Trophoblast cell (in vitro differentiated cells and primary cell): ENCODE measurements at regions not wholly inside any gene's neighbourhood (a gene's known extent, or its start where the extent isn't known, plus 50 kb on each side); places are given as distances from the start of the nearest gene placed in this dataset.

Source experiments
- DNase-seq, 2 donors: peaks; one replicate each; pipeline ENCODE4 v3.0.0-alpha.2; 2016
- H2AFZ ChIP-seq: 2 replicates; pipeline ENCODE4 v1.6.1; 2013; ENCODE audit warnings: low read length, moderate library complexity, mild to moderate bottlenecking; ENCODE audit not compliant: insufficient read depth, poor library complexity
- H2AK5ac ChIP-seq: 2 replicates; pipeline ENCODE4 v1.6.1; 2013; ENCODE audit warnings: mild to moderate bottlenecking, low read length
- H2BK120ac ChIP-seq: 2 replicates; pipeline ENCODE4 v1.6.1; 2013; ENCODE audit warnings: low read length, mild to moderate bottlenecking, moderate library complexity; ENCODE audit not compliant: insufficient read depth, poor library complexity
- H2BK12ac ChIP-seq: 2 replicates; pipeline ENCODE4 v1.6.1; 2013; ENCODE audit warnings: mild to moderate bottlenecking, low read length, moderate library complexity
- H2BK5ac ChIP-seq: 2 replicates; pipeline ENCODE4 v1.6.1; 2013; ENCODE audit warnings: low read length, low read depth, moderate library complexity, mild to moderate bottlenecking; ENCODE audit not compliant: poor library complexity
- H3K14ac ChIP-seq: 2 replicates; pipeline ENCODE4 v1.6.1; 2013; ENCODE audit warnings: mild to moderate bottlenecking, low read length
- H3K18ac ChIP-seq: 2 replicates; pipeline ENCODE4 v1.6.1; 2013; ENCODE audit warnings: mild to moderate bottlenecking, low read length
- H3K23ac ChIP-seq: 2 replicates; pipeline ENCODE4 v1.6.1; 2013; ENCODE audit warnings: low read length
- H3K27ac ChIP-seq: 2 replicates; pipeline ENCODE4 v1.5.1; 2013; ENCODE audit warnings: low read depth, mild to moderate bottlenecking, inconsistent platforms, low read length, moderate library complexity
- H3K27me3 ChIP-seq: 2 replicates; pipeline ENCODE4 v1.6.1; 2013; ENCODE audit warnings: inconsistent platforms, mild to moderate bottlenecking, low read length, moderate library complexity; ENCODE audit not compliant: insufficient read depth
- H3K36me3 ChIP-seq, 2 experiments: 1 replicate in 1 of 2; 2 replicates in 1 of 2; pipeline ENCODE4 v1.6.1; 2013; ENCODE audit warnings: low read length in 2 of 2, mild to moderate bottlenecking in 2 of 2, moderate library complexity in 1 of 2; ENCODE audit not compliant: insufficient read depth in 2 of 2, control insufficient read depth in 1 of 2
- H3K4ac ChIP-seq: 2 replicates; pipeline ENCODE4 v1.6.1; 2013; ENCODE audit warnings: low read depth, mild to moderate bottlenecking, low read length, moderate library complexity
- H3K4me1 ChIP-seq, 2 experiments: 1 replicate in 1 of 2; 2 replicates in 1 of 2; pipeline ENCODE4 v1.6.1; 2013; ENCODE audit warnings: low read length in 2 of 2, mild to moderate bottlenecking in 2 of 2, moderate library complexity in 1 of 2; ENCODE audit not compliant: insufficient read depth in 2 of 2, control insufficient read depth in 1 of 2
- H3K4me2 ChIP-seq: 2 replicates; pipeline ENCODE4 v1.6.1; 2013; ENCODE audit warnings: inconsistent platforms, mild to moderate bottlenecking, low read length, moderate library complexity
- H3K4me3 ChIP-seq: 2 replicates; pipeline ENCODE4 v1.5.1; 2013; ENCODE audit warnings: mild to moderate bottlenecking, low read depth, low read length, inconsistent platforms
- H3K79me1 ChIP-seq: one replicate; pipeline ENCODE4 v1.6.1; 2013; ENCODE audit warnings: low read length
- H3K79me2 ChIP-seq: 2 replicates; pipeline ENCODE4 v1.6.1; 2013; ENCODE audit warnings: low read length, mild to moderate bottlenecking; ENCODE audit not compliant: control insufficient read depth, insufficient read depth, poor library complexity
- H3K9ac ChIP-seq: 2 replicates; pipeline ENCODE4 v1.6.1; 2013; ENCODE audit warnings: mild to moderate bottlenecking, low read length
- H3K9me3 ChIP-seq: 2 replicates; pipeline ENCODE4 v1.6.1; 2013; ENCODE audit warnings: low read depth, mild to moderate bottlenecking, control low read depth, inconsistent platforms, low read length; ENCODE audit not compliant: insufficient read depth
- H4K12ac ChIP-seq: 2 replicates; pipeline ENCODE4 v1.6.1; 2013; ENCODE audit warnings: low read depth, mild to moderate bottlenecking, low read length, moderate library complexity
- H4K8ac ChIP-seq: 2 replicates; pipeline ENCODE4 v1.6.1; 2013; ENCODE audit warnings: low read depth, mild to moderate bottlenecking, low read length, moderate library complexity
- H4K91ac ChIP-seq: one replicate; pipeline ENCODE4 v1.6.1; 2013; ENCODE audit warnings: low read depth, mild to moderate bottlenecking, low read length, moderate library complexity
- WGBS: extraction: QIAGEN DNeasy Blood & Tissue Kit; methylation state at CpG from one replicate; pipeline ENCODE4 v1.1.7; 2013; ENCODE audit warnings: missing lambda C conversion rate; ENCODE audit not compliant: insufficient read length, insufficient coverage; ENCODE audit errors: extremely low coverage; 5-methylcytosine and 5-hydroxymethylcytosine counted together

DNA sequence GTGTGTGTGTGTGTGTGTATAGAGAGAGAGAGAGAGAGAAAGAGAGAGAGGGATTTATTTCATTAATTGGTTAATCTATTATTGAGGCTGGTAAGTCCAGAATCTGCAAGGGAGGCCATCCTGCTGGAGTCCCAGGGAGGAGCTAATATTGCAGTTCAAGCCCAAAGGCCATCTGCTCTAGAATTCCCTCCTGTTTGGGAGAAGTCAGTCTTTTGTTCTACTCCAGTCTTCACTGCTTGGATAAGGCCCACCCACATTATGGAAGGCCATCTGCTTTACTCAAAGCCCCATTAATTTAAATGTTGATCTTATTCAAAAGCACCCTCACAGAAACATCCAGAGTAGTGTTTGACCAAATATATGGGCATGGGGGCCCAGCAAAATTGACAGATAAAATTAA is 317.5 kb upstream of the RASGEF1B start:
- no peak overlapping the region for H3K9ac ChIP-seq
- no peak overlapping the region for H3K4me3 ChIP-seq
- no peak overlapping the region for H4K91ac ChIP-seq
- H3K4ac ChIP-seq, result no peak overlapping the region
- no peaks in the 10 kb centered on the region for H3K79me2 ChIP-seq
- H4K12ac ChIP-seq, result no peak overlapping the region
- H3K36me3 ChIP-seq, result no peaks in the 10 kb centered on the region
- H3K4me1 ChIP-seq, result no peaks in the 10 kb centered on the region
- H3K27ac ChIP-seq, result no peak overlapping the region
- H2BK120ac ChIP-seq, result no peak overlapping the region
- no peak overlapping the region for H2BK5ac ChIP-seq
- no peak overlapping the region for H3K4me2 ChIP-seq
- H3K9me3 ChIP-seq, result no peaks in the 10 kb centered on the region
- no peak overlapping the region for H3K23ac ChIP-seq
- H3K14ac ChIP-seq, result no peak overlapping the region
- no peak for DNase-seq
- no peaks in the 10 kb centered on the region for H3K27me3 ChIP-seq
- no peak overlapping the region for H2AFZ ChIP-seq
- H2BK12ac ChIP-seq, result no peak overlapping the region
- no peak overlapping the region for H4K8ac ChIP-seq
- no peak overlapping the region for H2AK5ac ChIP-seq
- no peak overlapping the region for H3K18ac ChIP-seq
- no peaks in the 10 kb centered on the region for H3K79me1 ChIP-seq

DNA sequence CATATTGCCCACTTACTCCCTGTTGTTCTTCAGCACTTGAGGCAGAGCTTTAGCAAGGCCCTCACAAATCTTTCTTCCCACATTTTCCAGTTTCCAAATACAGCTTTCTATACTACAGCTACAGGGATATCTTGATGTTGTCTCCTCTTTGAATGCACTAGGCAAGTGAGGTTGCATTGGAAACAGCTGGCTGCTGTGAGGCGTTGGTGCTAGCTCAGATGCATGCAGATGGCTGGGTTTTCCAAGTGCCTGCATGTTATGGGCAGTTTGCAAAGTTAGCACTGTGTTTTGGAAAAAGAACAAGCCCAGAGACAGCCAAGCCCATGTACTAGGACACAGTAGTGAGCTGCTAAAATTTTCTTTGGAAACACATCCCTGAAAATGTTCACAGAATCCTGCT is 315.1 kb upstream of the RASGEF1B start:
- no peak overlapping the region for H2BK12ac ChIP-seq
- no peak overlapping the region for H3K4me2 ChIP-seq
- DNase-seq, result no peak
- no peaks in the 10 kb centered on the region for H3K36me3 ChIP-seq
- H4K8ac ChIP-seq, result no peak overlapping the region
- no peak overlapping the region for H3K14ac ChIP-seq
- H2AK5ac ChIP-seq, result no peak overlapping the region
- H3K4ac ChIP-seq, result no peak overlapping the region
- no CpG with 5 or more reads among the region's 1 CpG for WGBS
- H3K27me3 ChIP-seq, result no peaks in the 10 kb centered on the region
- no peak overlapping the region for H2BK5ac ChIP-seq
- H3K4me1 ChIP-seq, result no peaks in the 10 kb centered on the region
- H3K23ac ChIP-seq, result no peak overlapping the region
- no peak overlapping the region for H4K91ac ChIP-seq
- H3K9ac ChIP-seq, result no peak overlapping the region
- no peak overlapping the region for H2AFZ ChIP-seq
- no peak overlapping the region for H2BK120ac ChIP-seq
- H3K79me1 ChIP-seq, result no peaks in the 10 kb centered on the region
- no peaks in the 10 kb centered on the region for H3K9me3 ChIP-seq
- no peaks in the 10 kb centered on the region for H3K79me2 ChIP-seq
- H3K27ac ChIP-seq, result no peak overlapping the region
- no peak overlapping the region for H3K4me3 ChIP-seq
- no peak overlapping the region for H3K18ac ChIP-seq
- no peak overlapping the region for H4K12ac ChIP-seq

DNA sequence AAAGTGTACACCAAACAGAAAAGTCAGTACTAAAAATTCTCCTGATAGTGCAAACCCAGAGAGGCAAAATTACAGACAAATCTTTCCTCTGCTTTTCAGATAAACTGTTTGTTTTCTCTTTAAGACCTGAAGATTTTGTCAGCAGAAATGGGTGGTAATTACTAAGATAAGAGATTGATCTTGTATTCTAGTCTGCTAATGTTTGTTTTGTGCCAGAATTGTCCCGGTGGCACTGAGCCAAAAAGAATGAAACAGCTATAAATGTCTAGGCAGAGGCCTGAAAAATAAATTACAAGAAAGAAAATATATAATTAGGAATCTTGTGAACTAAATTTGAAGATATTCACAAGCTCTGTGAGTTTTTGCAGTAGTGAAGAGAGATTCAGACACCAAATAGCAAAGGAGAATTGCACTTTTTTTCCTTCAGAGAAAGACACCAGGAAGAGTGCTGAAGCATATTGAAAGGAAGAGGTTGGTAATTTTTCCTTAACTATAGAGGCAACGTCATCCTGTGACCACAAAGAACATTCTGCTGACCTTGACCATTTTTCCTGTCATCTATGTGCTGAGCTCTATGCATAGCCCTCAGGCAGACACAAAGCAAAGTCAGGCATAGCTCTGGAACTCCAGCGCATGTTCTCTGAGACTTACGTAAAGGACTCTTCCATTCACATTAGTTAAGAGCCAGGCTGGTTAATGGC is 314.5 kb upstream of the RASGEF1B start:
- Histone ChIP-seq H2BK120ac (no peak overlapping the region), H2BK12ac (no peak overlapping the region), H2AK5ac (no peak overlapping the region), H3K36me3 (no peaks in the 10 kb centered on the region), H3K4me1 (no peaks in the 10 kb centered on the region), H3K9ac (no peak overlapping the region), H3K4ac (no peak overlapping the region), H3K79me2 (no peaks in the 10 kb centered on the region), H3K9me3 (no peaks in the 10 kb centered on the region), H4K12ac (no peak overlapping the region), H2BK5ac (no peak overlapping the region), H3K18ac (no peak overlapping the region), H3K79me1 (no peaks in the 10 kb centered on the region), H3K23ac (no peak overlapping the region), H4K8ac (no peak overlapping the region), H3K4me3 (no peak overlapping the region), H3K14ac (no peak overlapping the region), H3K4me2 (no peak overlapping the region), H3K27ac (no peak overlapping the region), H4K91ac (no peak overlapping the region), H2AFZ (no peak overlapping the region), H3K27me3 (no peaks in the 10 kb centered on the region)
- DNase-seq, result no peak
- WGBS, result no CpG with 5 or more reads among the region's 4 CpGs

DNA sequence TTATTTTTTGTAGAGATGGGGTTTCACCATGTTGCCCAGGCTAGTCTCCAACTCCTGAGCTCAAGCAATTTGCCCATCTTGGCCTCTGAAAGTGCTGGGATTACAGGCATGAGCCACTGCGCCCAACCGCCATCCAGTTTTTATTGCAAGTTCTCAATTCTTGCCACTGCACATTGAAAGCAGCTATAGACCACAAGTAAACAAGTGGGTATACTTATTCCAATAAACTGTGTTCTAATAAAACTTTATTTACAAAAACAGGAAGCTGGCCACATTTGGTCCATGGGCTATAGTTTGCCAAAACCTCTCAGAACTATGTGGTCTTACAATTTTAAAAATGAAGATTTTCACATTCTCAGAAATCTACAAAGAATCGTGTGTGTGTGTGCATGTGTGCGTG is 313.6 kb upstream of the RASGEF1B start:
- H3K9me3 ChIP-seq, result no peaks in the 10 kb centered on the region
- DNase-seq, result no peak
- H3K79me1 ChIP-seq, result no peaks in the 10 kb centered on the region
- H4K91ac ChIP-seq, result no peak overlapping the region
- H3K4me1 ChIP-seq, result no peaks in the 10 kb centered on the region
- no peak overlapping the region for H3K4me3 ChIP-seq
- no peak overlapping the region for H3K23ac ChIP-seq
- H2BK12ac ChIP-seq, result no peak overlapping the region
- no peak overlapping the region for H3K14ac ChIP-seq
- no peaks in the 10 kb centered on the region for H3K36me3 ChIP-seq
- no peaks in the 10 kb centered on the region for H3K27me3 ChIP-seq
- H2AFZ ChIP-seq, result no peak overlapping the region
- H2BK120ac ChIP-seq, result no peak overlapping the region
- H3K79me2 ChIP-seq, result no peaks in the 10 kb centered on the region
- no peak overlapping the region for H2BK5ac ChIP-seq
- WGBS, result no CpG with 5 or more reads among the region's 4 CpGs
- H2AK5ac ChIP-seq, result no peak overlapping the region
- no peak overlapping the region for H4K8ac ChIP-seq
- no peak overlapping the region for H3K27ac ChIP-seq
- H3K4me2 ChIP-seq, result no peak overlapping the region
- H3K4ac ChIP-seq, result no peak overlapping the region
- H3K9ac ChIP-seq, result no peak overlapping the region
- no peak overlapping the region for H4K12ac ChIP-seq
- H3K18ac ChIP-seq, result no peak overlapping the region
